GM21737 (cell line): ENCODE measurements at regions not wholly inside any gene's neighbourhood (a gene's known extent, or its start where the extent isn't known, plus 50 kb on each side); places are given as distances from the start of the nearest gene placed in this dataset.
"Not testable (repeated sequence)": the region's sequence is repeated elsewhere in the genome, so short reads cannot be mapped to it uniquely, and the experiment has no call there.

Experiments used
- ATAC-seq: cut with Tn5 transposase; IDR thresholded peaks from one replicate; pipeline ENCODE4 v1.9.1; 2021; ENCODE audit warnings: mild to moderate bottlenecking, moderate library complexity; ENCODE audit not compliant: unreplicated experiment

GRCh38 chr15:93954985-93955571 is 276.3 kb upstream of the MCTP2 start:
- no peak for ATAC-seq

GRCh38 chr15:93948726-93949125 is 282.6 kb upstream of the MCTP2 start:
- ATAC-seq = no peak

- no peak for ATAC-seq
Observed at GRCh38 chr15:93943586-93943985, 287.8 kb upstream of the MCTP2 start.

GRCh38 chr15:93942269-93942694 is 289.1 kb upstream of the MCTP2 start:
- ATAC-seq = no peak

- ATAC-seq = no peak
Observed at GRCh38 chr15:93941697-93942096, 289.7 kb upstream of the MCTP2 start.

GRCh38 chr15:93940226-93940625 is 291.1 kb upstream of the MCTP2 start:
- ATAC-seq = no peak

- peak; percentile 90 for ATAC-seq
Observed at GRCh38 chr15:93932164-93932776, 299.1 kb upstream of the MCTP2 start.

GRCh38 chr15:93929375-93930094 is 301.8 kb upstream of the MCTP2 start:
- no peak for ATAC-seq

GRCh38 chr15:93920204-93920603 is 311.2 kb upstream of the MCTP2 start:
- ATAC-seq = no peak

- ATAC-seq = not testable (repeated sequence)
Observed at GRCh38 chr15:93918801-93919200, 312.6 kb upstream of the MCTP2 start.

- ATAC-seq = no peak
Observed at GRCh38 chr15:93917181-93917580, 314.2 kb upstream of the MCTP2 start.

GRCh38 chr15:93913871-93914270 is 317.5 kb upstream of the MCTP2 start:
- ATAC-seq = no peak

- no peak for ATAC-seq
Observed at GRCh38 chr15:93913310-93913709, 318.1 kb upstream of the MCTP2 start.

- no peak for ATAC-seq
Observed at GRCh38 chr15:93900476-93901400, 330.6 kb upstream of the MCTP2 start.

GRCh38 chr15:93899817-93900216 is 331.5 kb upstream of the MCTP2 start:
- ATAC-seq = no peak

GRCh38 chr15:93897377-93897776 is 334.0 kb upstream of the MCTP2 start:
- ATAC-seq = no peak

- ATAC-seq = no peak
Observed at GRCh38 chr15:93895976-93896770, 335.2 kb upstream of the MCTP2 start.

GRCh38 chr15:93894438-93895036 is 336.8 kb upstream of the MCTP2 start:
- ATAC-seq = no peak

GRCh38 chr15:93887151-93887550 is 344.2 kb upstream of the MCTP2 start:
- no peak for ATAC-seq

GRCh38 chr15:93882779-93883178 is 348.6 kb upstream of the MCTP2 start:
- ATAC-seq = no peak
